ENCODE measurements at regions not wholly inside any gene's neighbourhood (a gene's known extent, or its start where the extent isn't known, plus 50 kb on each side); places are given as distances from the start of the nearest gene placed in this dataset.

- Histone ChIP-seq H3K4me3 (no peak overlapping the region), H3K36me3 (ENCODE audit: control insufficient read depth, insufficient read depth, low read length) (no peaks in the 10 kb centered on the region), H3K9ac (ENCODE audit: insufficient read depth in 1 of 2, low read depth in 2 of 2, low read length in 2 of 2) (no peak overlapping the region), H3K4me2 (ENCODE audit: insufficient read depth, low read length) (no peak overlapping the region), H4K20me1 (replicated peaks; ENCODE audit: control insufficient read depth, insufficient read depth, low read length) (no peaks in the 10 kb centered on the region), H3K4me1 (replicated peaks in 1 of 2; ENCODE audit: control insufficient read depth in 2 of 2, insufficient read depth in 2 of 2, low read length in 2 of 2) (no peaks in the 10 kb centered on the region), H3K27me3 (ENCODE audit: control insufficient read depth in 2 of 2, insufficient read depth in 2 of 2, low read length in 2 of 2) (no peaks in the 10 kb centered on the region), H2AFZ (ENCODE audit: low read depth, low read length) (no peak overlapping the region), H3K27ac (ENCODE audit: extremely low read depth, low read depth, low read length) (no peak overlapping the region), H3K9me1 (ENCODE audit: control insufficient read depth, insufficient read depth, low read length) (no peaks in the 10 kb centered on the region), H3K79me2 (ENCODE audit: control insufficient read depth, insufficient read depth, low read length) (no peaks in the 10 kb centered on the region), H3K9me3 (replicated peaks; ENCODE audit: control insufficient read depth, insufficient read depth, low read depth, low read length) (no peaks in the 10 kb centered on the region)
- ATAC-seq (no peak), FAIRE-seq (no peak), DNase-seq (ENCODE audit: extremely low read depth in 1 of 4, low spot score in 3 of 4) (no peak)
- TF ChIP-seq ZEB2 (IDR thresholded peaks at IDR 0.05) (no peak), SMARCA4 (IDR thresholded peaks at IDR 0.05) (no peak), SMARCE1 (IDR thresholded peaks at IDR 0.05) (no peak), KDM2B (CRISPR knock-in tag; IDR thresholded peaks at IDR 0.05) (no peak), SOX6 (IDR thresholded peaks at IDR 0.05) (no peak), ZNF384 (IDR thresholded peaks at IDR 0.05; ENCODE audit: low read depth, low read length) (no peak), U2AF1 (optimal IDR thresholded peaks at IDR 0.05; ENCODE audit: low read depth, low read length) (no peak)
- TF ChIP-seq, protein P1, sequence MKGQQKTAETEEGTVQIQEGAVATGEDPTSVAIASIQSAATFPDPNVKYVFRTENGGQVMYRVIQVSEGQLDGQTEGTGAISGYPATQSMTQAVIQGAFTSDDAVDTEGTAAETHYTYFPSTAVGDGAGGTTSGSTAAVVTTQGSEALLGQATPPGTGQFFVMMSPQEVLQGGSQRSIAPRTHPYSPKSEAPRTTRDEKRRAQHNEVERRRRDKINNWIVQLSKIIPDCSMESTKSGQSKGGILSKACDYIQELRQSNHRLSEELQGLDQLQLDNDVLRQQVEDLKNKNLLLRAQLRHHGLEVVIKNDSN (CRISPR knock-in tag; IDR thresholded peaks at IDR 0.05), result no peak
- TF ChIP-seq, protein P2, sequence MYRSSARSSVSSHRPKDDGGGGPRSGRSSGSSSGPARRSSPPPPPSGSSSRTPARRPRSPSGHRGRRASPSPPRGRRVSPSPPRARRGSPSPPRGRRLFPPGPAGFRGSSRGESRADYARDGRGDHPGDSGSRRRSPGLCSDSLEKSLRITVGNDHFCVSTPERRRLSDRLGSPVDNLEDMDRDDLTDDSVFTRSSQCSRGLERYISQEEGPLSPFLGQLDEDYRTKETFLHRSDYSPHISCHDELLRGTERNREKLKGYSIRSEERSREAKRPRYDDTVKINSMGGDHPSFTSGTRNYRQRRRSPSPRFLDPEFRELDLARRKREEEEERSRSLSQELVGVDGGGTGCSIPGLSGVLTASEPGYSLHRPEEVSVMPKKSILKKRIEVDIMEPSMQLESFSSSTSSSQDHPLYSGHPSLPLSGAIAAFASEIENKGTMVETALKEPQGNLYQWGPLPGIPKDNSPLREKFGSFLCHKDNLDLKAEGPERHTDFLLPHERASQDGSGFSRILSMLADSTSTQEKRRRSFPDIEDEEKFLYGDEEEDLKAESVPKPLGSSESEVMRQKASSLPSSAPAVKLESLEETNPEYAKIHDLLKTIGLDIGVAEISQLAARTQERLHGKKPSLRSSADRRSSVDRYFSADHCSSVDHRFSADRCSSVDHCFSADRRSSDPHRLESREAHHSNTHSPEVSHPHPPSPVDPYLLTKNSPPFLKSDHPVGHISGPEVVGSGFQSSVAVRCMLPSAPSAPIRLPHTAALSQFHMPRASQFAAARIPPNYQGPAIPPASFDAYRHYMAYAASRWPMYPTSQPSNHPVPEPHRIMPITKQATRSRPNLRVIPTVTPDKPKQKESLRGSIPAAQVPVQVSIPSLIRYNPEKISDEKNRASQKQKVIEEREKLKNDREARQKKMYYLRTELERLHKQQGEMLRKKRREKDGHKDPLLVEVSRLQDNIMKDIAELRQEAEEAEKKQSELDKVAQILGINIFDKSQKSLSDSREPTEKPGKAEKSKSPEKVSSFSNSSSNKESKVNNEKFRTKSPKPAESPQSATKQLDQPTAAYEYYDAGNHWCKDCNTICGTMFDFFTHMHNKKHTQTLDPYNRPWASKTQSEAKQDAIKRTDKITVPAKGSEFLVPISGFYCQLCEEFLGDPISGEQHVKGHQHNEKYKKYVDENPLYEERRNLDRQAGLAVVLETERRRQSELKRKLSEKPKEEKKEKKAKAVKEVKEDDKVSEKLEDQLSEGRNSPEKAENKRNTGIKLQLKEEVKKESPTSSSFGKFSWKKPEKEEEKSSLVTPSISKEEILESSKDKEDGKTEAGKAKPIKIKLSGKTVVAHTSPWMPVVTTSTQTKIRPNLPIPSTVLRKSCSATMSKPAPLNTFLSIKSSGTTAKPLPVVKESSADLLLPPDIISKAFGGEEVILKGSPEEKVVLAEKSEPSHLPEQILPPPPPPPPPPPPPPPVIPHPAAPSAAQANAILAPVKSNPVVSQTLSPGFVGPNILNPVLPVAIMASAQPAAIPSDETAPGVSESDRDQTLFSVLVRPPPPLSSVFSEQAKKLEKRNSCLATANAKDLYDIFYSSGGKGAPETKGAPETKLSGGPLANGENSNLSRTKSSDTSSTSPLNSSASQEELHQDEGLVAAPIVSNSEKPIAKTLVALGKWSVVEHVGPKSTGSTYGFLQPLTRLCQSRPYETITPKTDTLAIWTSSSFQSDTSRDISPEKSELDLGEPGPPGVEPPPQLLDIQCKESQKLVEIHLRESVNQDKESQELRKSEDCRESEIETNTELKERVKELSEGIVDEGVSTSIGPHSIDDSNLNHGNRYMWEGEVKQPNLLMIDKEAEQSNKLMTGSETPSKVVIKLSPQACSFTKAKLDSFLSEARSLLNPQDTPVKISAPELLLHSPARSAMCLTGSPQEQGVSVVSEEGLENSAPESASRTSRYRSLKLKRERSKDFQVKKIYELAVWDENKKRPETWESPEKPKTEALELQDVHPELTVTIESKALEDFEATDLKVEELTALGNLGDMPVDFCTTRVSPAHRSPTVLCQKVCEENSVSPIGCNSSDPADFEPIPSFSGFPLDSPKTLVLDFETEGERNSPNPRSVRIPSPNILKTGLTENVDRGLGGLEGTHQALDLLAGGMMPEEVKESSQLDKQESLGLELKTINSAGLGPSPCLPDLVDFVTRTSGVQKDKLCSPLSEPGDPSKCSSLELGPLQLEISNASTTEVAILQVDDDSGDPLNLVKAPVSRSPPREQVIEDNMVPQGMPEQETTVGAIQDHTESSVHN (IDR thresholded peaks at IDR 0.05; ENCODE audit: borderline replicate concordance in 1 of 2, low read depth in 1 of 2), result no peak
- in situ Hi-C loops (cut with MboI) (no loop called here), intact Hi-C loops (cut with micrococcal nuclease) (no loop called here)
- ChIA-PET POLR2A (no interaction called here), CTCF (ENCODE audit: low intra/inter-chr PET ratio) (no interaction called here)
- 0% methylated on average over 2 of the region's 3 CpGs for WGBS (ENCODE audit: insufficient coverage, low coverage, missing lambda C conversion rate)
- no TSS peak for BruUV-seq (replicated peaks)
These were observed 290.7 kb upstream of the FOLH1 start for GRCh38 chr11:49499117-49499516.

All from K562 (cell line).